Lung (tissue), 11 donors: ENCODE measurements at regions not wholly inside any gene's neighbourhood (a gene's known extent, or its start where the extent isn't known, plus 50 kb on each side); places are given as distances from the start of the nearest gene placed in this dataset.

Experiments used
- ATAC-seq: fragments of 200-7000 bp; cut with Tn5 transposase; one replicate; pipeline ENCODE4 v1.9.1; 2020; ENCODE audit warnings: moderate number of reproducible peaks; ENCODE audit not compliant: insufficient read depth, low FRiP score
- DNase-seq, 3 donors: peaks; one replicate each; pipeline ENCODE4 v3.0.0-alpha.2; 2013 to 2017
- H3K27ac ChIP-seq, 2 donors: one replicate each; pipeline ENCODE4 v1.5.1; 2013; ENCODE audit warnings: mild to moderate bottlenecking in 2 of 2, moderate library complexity in 2 of 2, control low read depth in 1 of 2, inconsistent platforms in 1 of 2, low read depth in 1 of 2, low read length in 1 of 2
- H3K27me3 ChIP-seq, 3 donors: one replicate each; pipeline ENCODE4 v1.5.1; 2013; ENCODE audit warnings: low read length in 2 of 3; ENCODE audit not compliant: control insufficient read depth in 3 of 3, insufficient read depth in 3 of 3
- H3K36me3 ChIP-seq, 4 donors: one replicate each; pipeline ENCODE4 v1.5.1; 2013; ENCODE audit warnings: low read length in 4 of 4, mild to moderate bottlenecking in 1 of 4, moderate library complexity in 1 of 4; ENCODE audit not compliant: control insufficient read depth in 4 of 4, insufficient read depth in 4 of 4
- H3K4me1 ChIP-seq, 5 donors: one replicate each; pipeline ENCODE4 v1.5.1; 2013; ENCODE audit warnings: low read length in 5 of 5, mild to moderate bottlenecking in 2 of 5, moderate library complexity in 1 of 5; ENCODE audit not compliant: control insufficient read depth in 5 of 5, insufficient read depth in 5 of 5
- H3K4me3 ChIP-seq: one replicate; pipeline ENCODE4 v1.5.1; 2013; ENCODE audit warnings: mild to moderate bottlenecking, control low read depth, moderate library complexity
- H3K9ac ChIP-seq, 2 donors: one replicate each; pipeline ENCODE4 v1.5.1; 2013; ENCODE audit warnings: low read length in 2 of 2, control low read depth in 1 of 2; ENCODE audit not compliant: insufficient read depth in 1 of 2
- H3K9me3 ChIP-seq, 4 donors: one replicate each; pipeline ENCODE4 v1.5.1; 2013; ENCODE audit warnings: low read length in 3 of 4, mild to moderate bottlenecking in 1 of 4, moderate library complexity in 1 of 4; ENCODE audit not compliant: control insufficient read depth in 4 of 4, insufficient read depth in 3 of 4
- CTCF ChIP-seq: IDR thresholded peaks from 2 replicates; pipeline ENCODE4 v1.5.1; 2012; ENCODE audit warnings: mild to moderate bottlenecking; ENCODE audit errors: control extremely low read depth, extremely low read depth
- WGBS, 2 donors: extraction: QIAGEN DNeasy Blood & Tissue Kit; methylation state at CpG; one replicate each; pipeline ENCODE4 v1.1.7; 2013; 5-methylcytosine and 5-hydroxymethylcytosine counted together
- donor health status: control.
- donor health status: control.
- donor health status: Bipolar disorder and iron deficiency.
- donor health status: healthy.
- donor health status: DM: yes; HTN: yes; CAD: no.

- no peak overlapping the region for H3K9ac ChIP-seq
- H3K4me1 ChIP-seq, result peaks cover 0 to 13% (median 0%) of the 10 kb centered on the region in 5 donors
- no peak for TF ChIP-seq CTCF
- H3K36me3 ChIP-seq, result no peaks in the 10 kb centered on the region
- no peak overlapping the region for H3K4me3 ChIP-seq
- H3K27ac ChIP-seq, result no peak overlapping the region
- peaks cover 0 to 1% (median 0%) of the 10 kb centered on the region in 4 donors for H3K9me3 ChIP-seq
- no peaks in the 10 kb centered on the region for H3K27me3 ChIP-seq
- DNase-seq (peak; percentile 31 to 67 (median 64)), ATAC-seq (no peak)
- 89 to 91% methylated on average over 1 of the region's 1 CpG for WGBS, 2 donors
Observed at GRCh38 chr18:39886136-39886535, 2068.9 kb upstream of the PIK3C3 start.

GRCh38 chr18:39872651-39873050 is 2082.4 kb upstream of the PIK3C3 start:
- 80 to 91% methylated on average over 1 of the region's 1 CpG for WGBS, 2 donors
- H3K27me3 ChIP-seq, result no peaks in the 10 kb centered on the region
- no peak overlapping the region for H3K4me3 ChIP-seq
- no peak for DNase-seq
- no peak for TF ChIP-seq CTCF
- H3K27ac ChIP-seq, result no peak overlapping the region
- H3K4me1 ChIP-seq, result no peaks in the 10 kb centered on the region
- ATAC-seq, result no peak
- no peaks in the 10 kb centered on the region for H3K9me3 ChIP-seq
- H3K36me3 ChIP-seq, result no peaks in the 10 kb centered on the region
- H3K9ac ChIP-seq, result no peak overlapping the region

- no peaks in the 10 kb centered on the region for H3K9me3 ChIP-seq
- no peak for ATAC-seq
- no peak overlapping the region for H3K4me3 ChIP-seq
- no peaks in the 10 kb centered on the region for H3K36me3 ChIP-seq
- no peak overlapping the region for H3K9ac ChIP-seq
- no peaks in the 10 kb centered on the region for H3K27me3 ChIP-seq
- WGBS, 2 donors, result 78 to 80% methylated on average over 3 of the region's 3 CpGs
- H3K27ac ChIP-seq, result no peak overlapping the region
- DNase-seq, result no peak
- no peak for TF ChIP-seq CTCF
- H3K4me1 ChIP-seq, result no peaks in the 10 kb centered on the region
Observed at GRCh38 chr18:39871961-39872360, 2083.1 kb upstream of the PIK3C3 start.

DNA sequence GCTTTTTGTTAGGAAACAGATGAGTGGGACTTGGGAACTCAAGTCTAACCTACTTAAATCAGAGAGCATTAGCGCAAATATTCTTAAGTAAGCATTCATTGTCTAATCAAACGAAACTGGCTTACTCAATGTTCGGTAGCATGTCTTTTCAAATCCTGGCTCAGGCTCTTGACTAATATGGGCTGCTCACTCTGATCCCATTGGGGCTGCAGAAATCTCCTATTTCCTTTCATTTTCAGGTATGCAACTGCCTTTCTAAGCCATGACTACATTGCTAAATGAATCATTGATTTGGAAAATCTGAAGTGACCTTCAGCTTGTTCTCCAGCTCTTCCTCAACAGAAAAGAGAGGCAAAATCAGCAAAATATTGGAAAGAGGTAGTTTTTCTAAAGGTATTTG is 2084.4 kb upstream of the PIK3C3 start:
- H3K27ac ChIP-seq, result no peak overlapping the region
- no peak overlapping the region for H3K9ac ChIP-seq
- H3K36me3 ChIP-seq, result no peaks in the 10 kb centered on the region
- WGBS, 2 donors, result 78 to 84% methylated on average over 3 of the region's 3 CpGs
- H3K4me3 ChIP-seq, result no peak overlapping the region
- no peaks in the 10 kb centered on the region for H3K9me3 ChIP-seq
- ATAC-seq (no peak), DNase-seq (peak in 1 of 3 donors; percentile 4)
- no peak for TF ChIP-seq CTCF
- H3K27me3 ChIP-seq, result no peaks in the 10 kb centered on the region
- no peaks in the 10 kb centered on the region for H3K4me1 ChIP-seq
